NT2/D1 (cell line): ENCODE measurements at regions not wholly inside any gene's neighbourhood (a gene's known extent, or its start where the extent isn't known, plus 50 kb on each side); places are given as distances from the start of the nearest gene placed in this dataset.

Source experiments
- YY1 ChIP-seq: IDR thresholded peaks from 2 replicates; pipeline ENCODE4 v1.6.1; 2011; ENCODE audit not compliant: insufficient read length, insufficient read depth
- ZNF274 ChIP-seq: IDR thresholded peaks from 2 replicates; pipeline ENCODE4 v1.6.1; 2011; ENCODE audit warnings: mild to moderate bottlenecking, low read depth, low read length

DNA sequence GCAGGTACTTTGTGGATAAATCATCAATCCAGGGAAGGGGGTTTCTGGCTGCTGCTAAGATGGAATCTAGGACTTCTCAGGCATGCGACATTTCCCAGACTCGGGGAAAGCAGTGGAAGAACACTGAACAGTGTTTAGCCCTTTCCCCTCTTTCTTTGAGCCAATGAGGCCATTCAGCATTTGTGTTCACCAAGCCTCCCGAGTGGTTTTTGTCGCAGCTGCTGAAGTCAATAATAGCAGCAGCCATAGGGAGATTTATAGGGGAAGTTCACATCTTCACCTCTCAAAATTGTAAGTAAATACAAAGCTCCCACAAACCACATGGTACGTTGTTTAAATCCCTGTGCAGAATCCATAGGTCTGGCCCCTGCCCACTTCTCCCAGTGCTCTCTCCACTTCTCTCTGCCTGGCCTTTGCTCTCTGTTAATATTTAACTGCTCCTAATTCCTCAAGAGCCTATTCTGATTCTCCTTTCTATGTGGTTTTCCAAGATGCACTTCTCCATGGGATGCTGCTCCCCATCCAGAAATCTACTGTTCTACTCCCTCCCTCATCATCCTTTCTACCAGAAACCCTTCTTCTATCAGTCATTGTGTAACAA is 230.7 kb downstream of the SHQ1 start:
- TF ChIP-seq ZNF274 (no peak), YY1 (no peak)
